RWPE2 (cell line): ENCODE measurements at regions not wholly inside any gene's neighbourhood (a gene's known extent, or its start where the extent isn't known, plus 50 kb on each side); places are given as distances from the start of the nearest gene placed in this dataset.

Experiments used
- ATAC-seq: fragments of 200-7000 bp; cut with Tn5 transposase; 3 replicates; pipeline ENCODE4 v1.9.1; 2021; ENCODE audit warnings: low read depth
- DNase-seq: peaks from one replicate; pipeline ENCODE4 v3.0.0-alpha.2; 2020; ENCODE audit warnings: low spot score
- H3K27ac ChIP-seq: fragments of 450-650 bp; 2 replicates; pipeline ENCODE4 v1.5.1; 2017; ENCODE audit warnings: mild to moderate bottlenecking; ENCODE audit not compliant: poor library complexity, severe bottlenecking
- H3K27me3 ChIP-seq: fragments of 250-450 bp; sonication (Bioruptor Pico); 2 replicates; pipeline ENCODE4 v1.5.1; 2021; ENCODE audit warnings: mild to moderate bottlenecking, moderate library complexity; ENCODE audit not compliant: insufficient read depth, poor library complexity, severe bottlenecking
- H3K36me3 ChIP-seq: fragments of 250-450 bp; sonication (Bioruptor Pico); 2 replicates; pipeline ENCODE4 v1.5.1; 2020; ENCODE audit warnings: low read depth, mild to moderate bottlenecking, moderate library complexity
- H3K4me1 ChIP-seq: fragments of 250-450 bp; sonication (Bioruptor Pico); 2 replicates; pipeline ENCODE4 v1.5.1; 2021; ENCODE audit warnings: mild to moderate bottlenecking, moderate library complexity; ENCODE audit not compliant: insufficient read depth, poor library complexity, severe bottlenecking
- H3K4me3 ChIP-seq: fragments of 250-450 bp; sonication (Bioruptor Pico); 2 replicates; pipeline ENCODE4 v1.5.1; 2021; ENCODE audit warnings: mild to moderate bottlenecking, moderate library complexity; ENCODE audit not compliant: severe bottlenecking
- H3K9me3 ChIP-seq: fragments of 250-450 bp; sonication (Bioruptor Pico); 2 replicates; pipeline ENCODE4 v1.5.1; 2021; ENCODE audit warnings: mild to moderate bottlenecking, moderate library complexity; ENCODE audit not compliant: severe bottlenecking
- TF ChIP-seq, protein P1 (sequence below): fragments of 450-650 bp; IDR thresholded peaks from one replicate; pipeline ENCODE4 v1.5.1; 2017; ENCODE audit warnings: mild to moderate bottlenecking, moderate library complexity; ENCODE audit not compliant: poor library complexity, severe bottlenecking

DNA sequence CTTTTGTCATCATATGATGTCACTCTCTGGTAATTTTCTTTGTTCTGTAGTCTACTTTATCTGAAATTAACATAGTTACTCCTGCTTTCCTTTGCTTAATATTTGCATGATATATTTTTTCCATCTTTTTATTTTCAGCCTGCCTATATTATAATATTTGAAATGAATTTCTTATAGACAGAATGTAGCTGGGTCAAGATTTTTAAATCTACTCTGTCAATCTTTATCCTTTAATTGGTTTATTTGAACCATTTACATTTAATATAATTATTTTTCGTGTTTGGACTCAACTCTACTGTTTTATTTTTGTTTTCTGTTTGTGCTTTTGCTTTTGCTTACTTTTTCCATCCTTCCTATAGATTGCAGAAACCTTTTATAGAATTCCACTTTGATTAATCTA is 118.0 kb downstream of the FOXD1 start:
- no peak for ATAC-seq
- H3K4me1 ChIP-seq = peaks cover 8% of the 10 kb centered on the region
- no peak for DNase-seq

DNA sequence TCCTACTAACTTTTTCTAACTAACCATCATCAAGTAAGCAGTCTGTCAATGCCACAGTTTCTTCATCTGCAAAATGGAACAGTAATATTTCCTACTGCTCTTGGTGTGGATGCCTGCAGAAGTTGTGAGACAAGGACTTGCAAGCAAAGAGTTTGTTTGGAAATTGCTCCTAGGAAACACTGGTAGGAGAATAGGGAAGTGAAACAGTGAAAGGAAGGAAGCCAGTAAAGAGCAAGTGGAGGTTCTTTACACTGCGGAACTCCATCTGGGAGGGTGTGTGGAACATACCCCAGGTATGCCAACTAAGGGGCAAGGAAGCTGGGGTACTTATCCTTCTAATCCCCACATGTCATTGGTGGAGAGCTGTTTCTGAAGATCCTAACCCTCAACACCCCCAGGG is 119.9 kb downstream of the FOXD1 start:
- Histone ChIP-seq H3K4me3 (no peak overlapping the region), H3K27ac (peak overlapping the region; percentile 5), H3K4me1 (peaks cover 8% of the 10 kb centered on the region), H3K36me3 (no peaks in the 10 kb centered on the region), H3K27me3 (no peaks in the 10 kb centered on the region), H3K9me3 (peaks cover 5% of the 10 kb centered on the region)
- ATAC-seq (no peak), DNase-seq (no peak)
- TF ChIP-seq, protein P1, sequence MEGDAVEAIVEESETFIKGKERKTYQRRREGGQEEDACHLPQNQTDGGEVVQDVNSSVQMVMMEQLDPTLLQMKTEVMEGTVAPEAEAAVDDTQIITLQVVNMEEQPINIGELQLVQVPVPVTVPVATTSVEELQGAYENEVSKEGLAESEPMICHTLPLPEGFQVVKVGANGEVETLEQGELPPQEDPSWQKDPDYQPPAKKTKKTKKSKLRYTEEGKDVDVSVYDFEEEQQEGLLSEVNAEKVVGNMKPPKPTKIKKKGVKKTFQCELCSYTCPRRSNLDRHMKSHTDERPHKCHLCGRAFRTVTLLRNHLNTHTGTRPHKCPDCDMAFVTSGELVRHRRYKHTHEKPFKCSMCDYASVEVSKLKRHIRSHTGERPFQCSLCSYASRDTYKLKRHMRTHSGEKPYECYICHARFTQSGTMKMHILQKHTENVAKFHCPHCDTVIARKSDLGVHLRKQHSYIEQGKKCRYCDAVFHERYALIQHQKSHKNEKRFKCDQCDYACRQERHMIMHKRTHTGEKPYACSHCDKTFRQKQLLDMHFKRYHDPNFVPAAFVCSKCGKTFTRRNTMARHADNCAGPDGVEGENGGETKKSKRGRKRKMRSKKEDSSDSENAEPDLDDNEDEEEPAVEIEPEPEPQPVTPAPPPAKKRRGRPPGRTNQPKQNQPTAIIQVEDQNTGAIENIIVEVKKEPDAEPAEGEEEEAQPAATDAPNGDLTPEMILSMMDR = no peak

More for the DNA sequence above, 118.0 kb downstream of the FOXD1 start:
- Histone ChIP-seq H3K36me3 (no peaks in the 10 kb centered on the region), H3K4me3 (no peak overlapping the region), H3K27me3 (no peaks in the 10 kb centered on the region), H3K27ac (no peak overlapping the region), H3K9me3 (peaks cover 5% of the 10 kb centered on the region)
- TF ChIP-seq, protein P1 = no peak

DNA sequence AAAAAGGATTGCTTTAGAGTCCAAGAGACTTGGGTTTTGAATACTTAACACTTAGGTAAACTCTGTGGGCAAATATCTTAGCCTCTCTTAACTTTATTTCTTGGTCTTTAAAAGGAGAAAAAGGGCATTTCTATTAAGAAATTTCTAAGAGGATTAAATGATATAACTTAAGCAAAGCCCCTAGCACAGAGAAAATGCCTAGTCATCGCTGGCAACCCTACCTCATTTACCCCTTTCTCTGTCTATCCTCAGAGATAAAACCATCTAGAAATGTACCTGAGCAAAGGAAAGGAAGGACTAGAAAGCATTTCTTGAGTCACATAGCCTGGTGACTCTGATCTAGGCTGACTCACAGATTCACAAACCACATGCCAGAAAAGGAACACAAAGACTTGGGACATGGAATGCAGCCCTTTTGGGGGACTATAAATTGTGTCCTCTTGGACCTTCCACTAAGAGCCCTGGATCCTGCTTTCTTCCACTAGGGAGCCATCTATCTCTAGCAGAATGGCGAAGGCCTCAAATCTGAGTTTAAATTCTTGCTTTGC is 120.6 kb downstream of the FOXD1 start:
- Histone ChIP-seq H3K36me3 (no peaks in the 10 kb centered on the region), H3K27me3 (no peaks in the 10 kb centered on the region), H3K9me3 (peaks cover 5% of the 10 kb centered on the region), H3K4me1 (peaks cover 8% of the 10 kb centered on the region), H3K27ac (peak overlapping the region; percentile 5), H3K4me3 (no peak overlapping the region)
- DNase-seq (no peak), ATAC-seq (peak; percentile 67)
- TF ChIP-seq, protein P1 = no peak

DNA sequence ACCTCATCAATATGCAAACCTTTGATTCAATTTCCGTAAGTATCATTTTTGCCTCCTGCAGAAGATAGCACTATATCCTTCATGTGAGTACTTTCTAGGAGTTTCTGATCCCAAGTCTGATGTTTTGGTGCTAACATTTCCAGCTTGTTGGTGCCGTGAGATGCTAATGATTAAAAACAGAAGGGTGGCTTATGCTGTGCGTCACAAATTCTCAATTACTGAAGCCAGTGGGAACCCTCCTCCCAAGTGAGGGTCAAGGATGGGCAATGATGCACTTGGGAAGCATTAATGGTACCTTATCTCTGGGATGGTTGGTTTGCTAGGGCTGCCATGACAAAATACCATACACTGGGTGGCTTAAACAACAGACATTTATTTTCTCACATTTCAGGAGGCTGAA is 123.0 kb downstream of the FOXD1 start:
- Histone ChIP-seq H3K36me3 (no peaks in the 10 kb centered on the region), H3K27me3 (no peaks in the 10 kb centered on the region), H3K4me1 (peaks cover 21% of the 10 kb centered on the region), H3K27ac (no peak overlapping the region), H3K9me3 (peaks cover 2% of the 10 kb centered on the region), H3K4me3 (no peak overlapping the region)
- ATAC-seq = no peak
- TF ChIP-seq, protein P1 = no peak
- no peak for DNase-seq

DNA sequence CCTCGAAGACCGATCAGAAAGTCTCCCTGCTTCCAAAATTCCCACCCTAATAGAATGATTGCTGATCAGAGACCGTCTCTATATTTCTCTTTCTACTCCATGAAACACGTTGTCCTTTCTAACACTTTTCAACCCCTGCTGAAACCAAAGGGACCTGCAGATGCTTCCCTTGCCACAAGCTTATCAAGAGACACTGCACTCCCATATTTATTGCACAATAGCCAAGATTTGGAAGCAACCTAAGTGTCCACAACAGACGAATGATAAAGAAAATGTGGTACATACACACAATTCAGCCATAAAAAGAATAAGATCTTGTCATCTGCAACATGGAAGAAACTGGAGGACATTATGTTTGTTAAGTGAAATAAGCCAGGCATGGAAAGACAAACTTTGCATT is 125.1 kb downstream of the FOXD1 start:
- H3K4me1 ChIP-seq = peaks cover 21% of the 10 kb centered on the region
- H3K36me3 ChIP-seq = no peaks in the 10 kb centered on the region
- no peaks in the 10 kb centered on the region for H3K27me3 ChIP-seq
- no peak overlapping the region for H3K4me3 ChIP-seq
- DNase-seq = no peak
- no peak for ATAC-seq
- TF ChIP-seq, protein P1 = no peak
- no peak overlapping the region for H3K27ac ChIP-seq
- no peaks in the 10 kb centered on the region for H3K9me3 ChIP-seq
